ENCODE measurements at regions not wholly inside any gene's neighbourhood (a gene's known extent, or its start where the extent isn't known, plus 50 kb on each side); places are given as distances from the start of the nearest gene placed in this dataset.

DNA sequence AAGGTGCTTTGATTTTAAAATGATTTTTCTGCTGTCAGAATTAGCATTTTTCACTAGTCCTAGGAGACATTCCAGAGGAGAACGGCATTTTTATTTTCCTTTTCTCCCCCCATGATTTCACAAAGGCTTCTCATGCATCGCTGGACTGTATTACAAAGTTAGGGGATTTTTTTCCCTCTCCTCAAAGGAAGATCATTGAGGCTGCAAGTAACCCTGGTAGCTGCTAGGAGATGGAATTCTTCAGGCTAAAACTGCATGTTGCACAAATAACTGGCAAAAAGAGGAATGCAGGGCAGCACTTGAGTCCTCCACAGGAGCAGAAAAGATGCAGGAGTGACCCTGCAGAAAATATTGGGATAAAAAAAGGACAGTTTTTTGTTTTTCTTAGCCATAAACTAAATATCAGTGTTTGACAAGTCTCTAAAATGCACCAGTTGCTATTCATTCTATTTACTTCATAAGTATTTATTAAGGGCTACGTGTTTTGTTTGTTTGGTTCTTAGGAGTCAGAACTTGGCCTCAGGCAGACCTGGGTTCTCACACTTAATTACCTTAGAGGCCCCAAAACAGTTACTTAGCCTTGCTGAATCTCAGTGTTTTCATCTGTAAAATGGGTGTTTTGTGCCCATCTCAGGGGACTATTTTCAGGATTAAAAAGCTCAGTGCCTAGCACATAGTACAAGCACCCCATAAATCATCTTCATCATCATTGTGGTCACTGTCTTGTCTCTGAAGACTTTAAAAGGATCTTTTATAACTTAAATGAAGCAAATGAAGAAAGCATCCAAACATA is 144.5 kb upstream of the ID4 start:
- TF ChIP-seq POLR2A (IDR thresholded peaks at IDR 0.05; ENCODE audit: low read length) (no peak), GATA1 (IDR thresholded peaks at IDR 0.05; ENCODE audit: low read depth, low read length) (no peak)
